ENCODE measurements at regions not wholly inside any gene's neighbourhood (a gene's known extent, or its start where the extent isn't known, plus 50 kb on each side); places are given as distances from the start of the nearest gene placed in this dataset.

DNA sequence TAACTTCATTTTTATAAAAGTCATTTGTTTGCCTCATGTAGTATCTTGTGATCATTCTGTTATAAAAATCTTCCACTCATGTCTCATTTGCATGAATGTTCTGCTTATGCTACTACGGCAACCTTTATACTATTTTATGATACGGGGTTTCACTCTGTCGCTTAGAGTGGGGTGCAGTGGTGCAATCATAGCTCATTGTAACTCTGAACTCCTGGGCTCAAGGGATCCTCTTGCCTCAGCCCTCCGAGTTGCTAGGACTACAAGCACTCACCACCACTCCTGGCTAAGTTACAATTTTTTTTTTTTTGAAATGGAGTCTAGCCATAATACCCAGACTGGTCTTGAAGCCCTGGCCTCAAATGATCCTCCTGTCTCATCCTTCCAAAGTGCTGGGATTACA lies 154.4 kb upstream of the PREP start:
- H3K27me3 Mint-ChIP-seq (ENCODE audit: low read depth): peaks cover 27% of the 10 kb centered on the region
- no peak overlapping the region for H3K4me3 Mint-ChIP-seq

DNA sequence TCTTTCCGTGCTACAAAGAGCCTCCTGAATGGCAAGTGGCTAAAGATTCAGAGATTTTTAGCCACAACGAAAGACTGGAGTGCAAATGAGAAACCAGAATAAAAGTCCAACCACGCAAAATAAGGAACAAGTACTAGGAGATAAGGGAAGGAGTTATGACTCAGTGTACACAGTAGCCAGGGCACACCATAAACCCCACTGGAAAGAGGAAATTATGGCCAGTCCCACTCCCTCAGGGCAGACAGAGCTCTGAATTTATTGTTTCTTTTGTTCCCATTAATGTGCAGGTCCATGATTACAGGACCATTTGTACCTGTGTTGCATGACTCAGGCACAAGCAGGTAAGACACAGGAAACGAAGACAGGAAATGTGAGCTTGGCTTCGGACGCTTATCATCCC lies 150.3 kb upstream of the PREP start:
- Mint-ChIP-seq H3K4me3 (no peak overlapping the region), H3K27ac (no peak overlapping the region), H3K9me3 (peaks cover 4 to 6% of the 10 kb centered on the region in 2 donors), H3K36me3 (ENCODE audit: insufficient read depth in 2 of 2) (peaks cover 0 to 4% of the 10 kb centered on the region in 2 donors), H3K4me1 (ENCODE audit: low read depth) (peaks cover 7% of the 10 kb centered on the region), H3K27me3 (ENCODE audit: low read depth) (peaks cover 40% of the 10 kb centered on the region)
- no peak for ATAC-seq (replicated peaks in 1 of 2)
- no peak for DNase-seq

More for the DNA sequence above, 154.4 kb upstream of the PREP start:
- Mint-ChIP-seq H3K36me3 (ENCODE audit: insufficient read depth in 2 of 2) (peaks cover 2 to 10% of the 10 kb centered on the region in 2 donors), H3K27ac (no peak overlapping the region), H3K4me1 (ENCODE audit: low read depth) (peaks cover 20% of the 10 kb centered on the region), H3K9me3 (peaks cover 4 to 8% of the 10 kb centered on the region in 2 donors)
- ATAC-seq (replicated peaks in 1 of 2) (no peak), DNase-seq (no peak)

DNA sequence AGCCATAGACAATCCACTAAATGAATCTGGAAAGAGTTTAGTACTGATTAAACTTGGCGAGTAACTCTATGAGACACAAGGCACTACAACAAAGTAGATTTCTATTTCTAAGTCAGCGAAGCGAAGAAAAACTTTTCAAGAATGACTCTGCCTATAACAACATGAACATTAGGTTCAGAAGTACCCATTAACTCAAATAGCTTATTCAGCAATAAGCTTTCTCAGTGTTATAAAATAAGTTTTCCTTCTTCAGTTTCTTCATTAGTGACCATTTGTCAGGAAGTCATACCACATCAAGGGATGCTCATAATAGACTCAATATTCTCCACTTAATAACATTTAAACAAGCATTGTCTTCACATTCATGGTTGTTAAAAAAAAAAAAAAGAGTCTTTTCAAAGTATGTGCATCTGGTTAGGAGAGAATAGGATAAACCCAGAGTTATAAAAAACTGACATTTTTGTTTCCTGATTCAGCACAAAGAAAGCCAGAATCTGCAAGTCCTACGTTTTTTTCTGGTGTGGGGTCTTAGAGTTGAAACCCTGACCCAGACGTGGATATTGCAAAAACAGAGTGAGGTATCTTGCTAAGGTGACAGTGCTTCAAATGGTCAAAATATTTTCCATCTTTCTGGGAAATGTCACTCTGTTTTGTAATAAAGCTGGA lies 148.2 kb upstream of the PREP start:
- H3K4me1 Mint-ChIP-seq (ENCODE audit: low read depth): peaks cover 2% of the 10 kb centered on the region
- H3K4me3 Mint-ChIP-seq: no peak overlapping the region
- DNase-seq (no peak), ATAC-seq (replicated peaks in 1 of 2) (no peak)
- H3K9me3 Mint-ChIP-seq: peaks cover under 1 to 2% of the 10 kb centered on the region in 2 donors
- no peaks in the 10 kb centered on the region for H3K36me3 Mint-ChIP-seq (ENCODE audit: insufficient read depth in 2 of 2)
- peaks cover 39% of the 10 kb centered on the region for H3K27me3 Mint-ChIP-seq (ENCODE audit: low read depth)
- no peak overlapping the region for H3K27ac Mint-ChIP-seq

DNA sequence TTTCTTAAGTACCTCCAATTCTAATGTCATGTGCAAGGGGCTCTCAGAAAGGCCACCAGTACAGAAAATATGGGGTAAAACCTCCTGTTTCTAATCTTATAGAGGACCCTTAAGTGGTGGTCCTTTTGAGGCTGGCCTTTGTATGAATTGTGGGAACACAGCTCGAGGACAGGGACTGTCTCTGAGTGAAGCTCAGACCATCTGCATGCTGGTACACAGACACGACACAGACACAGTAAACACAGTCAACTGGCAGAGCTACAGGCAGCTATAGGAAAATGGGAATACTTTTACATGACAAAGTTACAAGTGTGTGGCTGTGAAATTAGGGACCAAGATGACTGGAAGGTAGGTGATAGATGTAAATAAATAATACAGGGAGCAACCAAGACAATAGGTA lies 143.9 kb upstream of the PREP start:
- Mint-ChIP-seq H3K9me3 (no peaks in the 10 kb centered on the region), H3K27me3 (ENCODE audit: low read depth) (peaks cover 36% of the 10 kb centered on the region), H3K4me1 (ENCODE audit: low read depth) (no peaks in the 10 kb centered on the region), H3K4me3 (no peak overlapping the region), H3K27ac (no peak overlapping the region), H3K36me3 (ENCODE audit: insufficient read depth in 2 of 2) (no peaks in the 10 kb centered on the region)
- ATAC-seq (replicated peaks in 1 of 2) (peak in 1 of 2 donors; percentile 9), DNase-seq (no peak)

DNA sequence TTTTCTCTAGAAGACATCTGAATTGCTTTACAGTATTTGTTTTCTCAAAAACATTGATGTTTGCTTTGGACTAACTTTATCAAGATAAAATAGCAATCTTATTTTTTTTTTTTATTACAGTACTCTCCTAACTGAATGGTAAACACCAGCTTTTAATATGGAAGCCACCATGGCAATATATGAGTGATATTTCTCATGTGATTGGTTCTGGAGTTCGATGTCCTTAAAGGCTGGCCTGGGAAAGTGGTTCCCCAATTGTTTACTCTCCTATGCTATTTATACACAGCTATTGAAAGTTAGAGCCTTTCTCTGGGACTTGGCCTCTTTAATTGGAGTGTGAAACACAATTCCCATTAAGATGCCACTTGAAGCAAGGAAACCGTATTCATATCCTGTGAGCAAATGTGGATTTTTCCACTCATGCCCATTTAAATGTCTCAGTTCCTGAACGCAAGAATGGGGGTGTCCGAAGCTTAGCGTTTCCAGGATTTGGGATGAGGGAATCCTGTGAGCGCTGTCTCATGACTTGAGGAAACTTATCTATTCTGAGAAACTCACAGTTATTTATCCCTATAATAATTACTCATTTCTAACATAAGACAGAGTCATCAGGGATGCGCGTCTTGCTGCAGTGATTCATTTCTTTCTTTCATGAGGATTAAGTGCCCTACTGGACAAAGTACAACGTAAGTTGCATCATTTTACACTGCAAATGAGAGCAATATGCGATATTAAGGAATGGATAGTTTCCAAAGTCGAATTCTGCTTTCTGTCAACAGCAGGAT lies 143.3 kb upstream of the PREP start:
- ATAC-seq (replicated peaks in 1 of 2): peak; percentile 24 to 72
- Mint-ChIP-seq H3K9me3 (no peaks in the 10 kb centered on the region), H3K36me3 (ENCODE audit: insufficient read depth in 2 of 2) (no peaks in the 10 kb centered on the region), H3K27me3 (ENCODE audit: low read depth) (peaks cover 34% of the 10 kb centered on the region), H3K27ac (no peak overlapping the region), H3K4me3 (no peak overlapping the region), H3K4me1 (ENCODE audit: low read depth) (no peaks in the 10 kb centered on the region)
- no peak for DNase-seq

DNA sequence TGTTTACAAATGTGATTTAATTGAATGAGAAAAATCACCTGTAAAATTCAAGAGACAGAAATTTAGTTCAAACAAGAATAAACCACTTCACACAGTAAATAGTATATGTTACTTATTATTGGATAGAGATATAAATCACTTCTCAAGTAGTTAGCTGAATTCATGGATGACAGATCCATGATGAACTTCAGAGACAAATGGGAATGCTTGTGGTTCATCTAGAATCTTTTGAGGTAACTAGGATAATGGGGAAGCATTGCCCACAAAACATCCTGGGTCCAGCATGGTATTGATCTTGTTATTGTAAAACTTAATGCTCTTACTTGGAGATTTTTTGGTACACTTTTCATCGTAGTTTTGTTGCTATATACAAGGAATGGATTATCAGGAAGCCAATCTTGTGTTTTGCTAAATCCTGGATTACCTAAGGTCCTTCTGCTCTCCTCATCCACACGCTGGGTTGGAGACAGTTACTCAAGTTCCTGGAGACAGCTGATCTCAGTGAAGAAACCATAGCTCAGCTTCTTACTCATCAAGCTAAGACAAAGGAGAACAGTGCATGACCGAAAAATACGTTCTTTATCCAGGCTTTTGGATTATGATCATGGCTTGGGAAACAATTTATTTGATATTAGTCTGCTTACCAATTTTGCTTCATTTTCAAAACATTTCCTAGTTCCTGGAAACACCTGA lies 142.5 kb upstream of the PREP start:
- no peaks in the 10 kb centered on the region for H3K36me3 Mint-ChIP-seq (ENCODE audit: insufficient read depth in 2 of 2)
- no peaks in the 10 kb centered on the region for H3K4me1 Mint-ChIP-seq (ENCODE audit: low read depth)
- peaks cover 34% of the 10 kb centered on the region for H3K27me3 Mint-ChIP-seq (ENCODE audit: low read depth)
- no peak overlapping the region for H3K4me3 Mint-ChIP-seq
- DNase-seq (no peak), ATAC-seq (replicated peaks in 1 of 2) (no peak)
- H3K27ac Mint-ChIP-seq: no peak overlapping the region
- no peaks in the 10 kb centered on the region for H3K9me3 Mint-ChIP-seq

DNA sequence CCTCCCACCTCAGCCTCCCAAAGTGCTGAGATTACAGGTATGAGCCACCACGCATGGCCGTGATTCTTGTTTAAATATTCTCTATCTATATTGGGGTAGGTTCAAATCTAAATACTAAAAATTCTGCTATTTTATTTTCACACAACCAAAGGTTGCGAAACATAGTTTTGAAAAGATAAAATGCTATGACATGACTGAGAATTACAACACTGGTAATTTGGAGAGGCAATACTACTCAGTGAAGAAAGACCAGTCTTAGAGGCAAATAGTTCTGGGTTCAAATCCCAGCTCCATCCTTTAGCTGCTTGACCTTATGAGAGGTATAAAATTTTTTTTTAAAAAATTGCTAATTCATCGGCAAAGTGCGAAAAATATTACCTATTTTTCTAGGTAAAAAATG lies 137.0 kb upstream of the PREP start:
- H3K4me3 Mint-ChIP-seq: no peak overlapping the region
- H3K36me3 Mint-ChIP-seq (ENCODE audit: insufficient read depth in 2 of 2): no peaks in the 10 kb centered on the region
- no peaks in the 10 kb centered on the region for H3K4me1 Mint-ChIP-seq (ENCODE audit: low read depth)

DNA sequence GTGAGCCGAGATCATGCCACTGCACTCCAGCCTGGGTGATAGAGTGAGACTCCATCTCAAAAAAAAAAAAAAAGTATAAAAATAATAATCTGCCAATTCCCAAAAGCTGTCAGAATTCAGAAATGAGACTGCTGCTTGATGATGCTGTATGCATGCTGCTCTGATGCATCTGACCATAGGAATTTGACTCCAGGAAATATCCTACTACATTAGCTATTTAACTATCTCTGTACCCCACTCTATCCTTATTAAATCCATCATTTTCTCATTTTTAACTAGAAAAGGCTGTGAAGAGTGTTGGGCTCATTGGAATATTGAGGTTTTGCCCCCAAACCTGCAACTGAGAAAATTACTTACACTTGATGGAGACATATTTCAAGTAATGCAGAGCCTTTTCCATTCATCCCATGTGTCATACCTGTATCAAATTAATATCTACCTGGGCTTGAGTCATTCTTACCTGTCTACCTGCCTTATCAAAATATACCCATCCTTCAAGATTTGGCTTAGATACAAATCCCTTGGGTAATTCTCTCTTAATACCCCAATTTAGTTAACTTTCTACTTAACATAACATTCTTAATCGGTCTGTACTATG lies 135.2 kb upstream of the PREP start:
- Mint-ChIP-seq H3K36me3 (ENCODE audit: insufficient read depth in 2 of 2) (no peaks in the 10 kb centered on the region), H3K27me3 (ENCODE audit: low read depth) (peaks cover 11% of the 10 kb centered on the region), H3K9me3 (no peaks in the 10 kb centered on the region), H3K27ac (peak overlapping the region; percentile 77), H3K4me3 (no peak overlapping the region), H3K4me1 (ENCODE audit: low read depth) (no peaks in the 10 kb centered on the region)
- DNase-seq: no peak
- no peak for ATAC-seq (replicated peaks in 1 of 2)

More for the DNA sequence above, 137.0 kb upstream of the PREP start:
- Mint-ChIP-seq H3K9me3 (no peaks in the 10 kb centered on the region), H3K27me3 (ENCODE audit: low read depth) (peaks cover 18% of the 10 kb centered on the region), H3K27ac (no peak overlapping the region)
- DNase-seq (no peak), ATAC-seq (replicated peaks in 1 of 2) (no peak)

DNA sequence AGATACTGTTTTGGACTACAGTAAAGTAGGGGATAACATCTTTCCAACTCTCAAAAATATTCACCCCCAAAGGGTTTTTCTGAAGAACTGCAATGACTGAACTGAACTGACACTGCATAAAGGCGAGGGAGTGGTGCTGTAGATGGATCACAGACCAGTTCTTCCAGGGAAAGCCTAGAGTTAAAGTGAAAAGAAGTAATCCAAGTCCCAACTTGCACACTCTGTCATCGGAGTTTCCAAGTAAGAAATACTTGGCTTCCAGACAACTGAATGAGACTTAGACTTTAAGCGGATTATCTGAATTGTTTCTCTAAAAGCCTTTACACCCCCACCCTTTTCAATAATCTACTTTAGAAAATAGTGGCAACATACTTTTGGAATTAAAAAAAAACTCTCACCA lies 134.1 kb upstream of the PREP start:
- no peak for DNase-seq
- ATAC-seq (replicated peaks in 1 of 2): no peak
- Mint-ChIP-seq H3K4me3 (no peak overlapping the region), H3K27me3 (ENCODE audit: low read depth) (peaks cover 21% of the 10 kb centered on the region), H3K27ac (no peak overlapping the region), H3K36me3 (ENCODE audit: insufficient read depth in 2 of 2) (no peaks in the 10 kb centered on the region), H3K4me1 (ENCODE audit: low read depth) (no peaks in the 10 kb centered on the region), H3K9me3 (no peaks in the 10 kb centered on the region)

DNA sequence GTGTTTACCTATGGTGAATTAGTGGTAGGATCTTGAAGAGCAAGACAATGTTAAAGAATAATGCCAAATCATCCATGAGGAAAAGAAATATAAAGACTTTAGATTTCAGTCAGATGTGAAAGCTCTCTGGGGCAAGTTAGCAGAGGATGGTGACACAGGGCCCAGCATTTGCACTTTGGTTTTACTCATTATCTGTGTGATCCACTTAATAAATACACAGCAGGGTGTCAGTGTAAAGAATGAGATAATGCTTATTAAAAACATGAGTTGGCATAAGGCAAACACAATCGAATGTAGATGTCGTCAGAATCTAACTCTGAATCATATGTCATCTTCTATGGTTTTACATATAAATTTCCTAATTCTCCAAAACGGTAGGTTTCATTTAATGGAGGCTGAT lies 130.4 kb upstream of the PREP start:
- H3K4me1 Mint-ChIP-seq (ENCODE audit: low read depth): no peaks in the 10 kb centered on the region
- H3K4me3 Mint-ChIP-seq: no peak overlapping the region
- no peak for DNase-seq
- H3K27me3 Mint-ChIP-seq (ENCODE audit: low read depth): peaks cover 25% of the 10 kb centered on the region
- peak in 1 of 2 donors; percentile 35 for ATAC-seq (replicated peaks in 1 of 2)
- H3K9me3 Mint-ChIP-seq: no peaks in the 10 kb centered on the region
- H3K36me3 Mint-ChIP-seq (ENCODE audit: insufficient read depth in 2 of 2): no peaks in the 10 kb centered on the region
- H3K27ac Mint-ChIP-seq: no peak overlapping the region

DNA sequence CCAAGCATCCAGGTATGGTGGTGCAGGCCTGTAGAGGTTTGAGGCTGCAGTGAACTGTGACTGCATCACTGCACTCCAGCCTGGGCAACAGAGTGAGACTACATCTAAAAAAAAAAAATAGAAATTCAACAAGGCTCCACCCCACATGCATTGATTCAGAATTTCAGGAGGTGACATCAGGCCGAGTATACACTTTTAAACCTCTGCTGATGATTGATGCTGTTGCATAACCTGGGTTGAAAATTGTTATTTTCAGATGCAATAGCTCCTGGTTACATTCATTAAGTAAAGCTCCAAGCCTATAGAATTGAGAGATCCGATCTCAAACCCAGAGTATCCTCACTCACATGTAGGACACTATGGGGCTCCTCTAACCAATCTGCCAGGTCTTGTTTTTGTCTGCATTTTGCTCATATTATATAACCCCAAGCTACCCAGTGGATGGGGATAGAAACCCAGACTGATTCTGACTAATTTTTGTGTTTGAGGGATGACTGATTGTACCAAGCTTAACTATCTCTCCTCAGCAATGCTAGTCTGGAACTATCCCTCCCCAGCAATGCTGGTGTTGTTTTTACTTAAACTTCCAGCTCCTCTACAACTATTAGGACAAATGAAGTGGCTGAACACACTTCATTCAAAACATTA lies 123.5 kb upstream of the PREP start:
- H3K4me1 Mint-ChIP-seq (ENCODE audit: low read depth): peaks cover 5% of the 10 kb centered on the region
- no peaks in the 10 kb centered on the region for H3K36me3 Mint-ChIP-seq (ENCODE audit: insufficient read depth in 2 of 2)
- no peak overlapping the region for H3K4me3 Mint-ChIP-seq
- peaks cover 19% of the 10 kb centered on the region for H3K27me3 Mint-ChIP-seq (ENCODE audit: low read depth)
- H3K9me3 Mint-ChIP-seq: no peaks in the 10 kb centered on the region
- no peak overlapping the region for H3K27ac Mint-ChIP-seq
- ATAC-seq (replicated peaks in 1 of 2) (peak; percentile 46 to 68), DNase-seq (no peak)

DNA sequence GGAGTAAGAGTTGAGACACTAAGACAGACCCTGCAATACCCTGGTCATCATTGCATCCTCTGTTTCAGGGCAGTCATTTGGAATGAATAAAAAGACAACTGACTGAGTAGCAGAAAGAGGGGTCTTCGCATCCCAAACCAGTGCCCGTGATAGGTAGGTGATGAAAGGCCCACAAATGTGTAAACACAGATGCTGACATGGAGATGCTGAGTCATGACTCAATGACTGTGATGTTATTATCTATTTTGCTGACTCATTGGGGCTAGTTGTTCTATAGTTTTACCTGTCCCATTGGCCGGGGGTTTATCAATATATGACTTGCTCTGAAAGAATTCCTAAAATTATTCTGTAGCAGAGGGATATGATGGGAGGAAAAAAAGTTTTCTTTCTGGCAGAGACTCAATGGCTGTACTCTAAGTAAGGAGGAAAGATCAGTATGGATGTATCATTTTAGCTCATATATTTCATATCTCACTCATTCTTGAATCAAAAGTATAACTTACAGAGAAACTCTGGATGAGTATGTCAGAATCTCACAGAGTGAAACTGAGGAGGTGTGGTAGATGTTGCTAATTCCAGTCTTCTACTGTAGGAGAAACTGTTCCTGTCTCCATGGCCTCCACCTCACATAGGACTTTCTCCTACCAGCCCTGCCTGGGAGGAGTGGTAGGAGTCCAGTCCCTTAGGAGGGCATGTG lies 119.9 kb upstream of the PREP start:
- peaks cover 1 to 2% of the 10 kb centered on the region in 2 donors for H3K36me3 Mint-ChIP-seq (ENCODE audit: insufficient read depth in 2 of 2)
- H3K4me3 Mint-ChIP-seq: peak overlapping the region in 1 of 2 donors; percentile 8
- H3K9me3 Mint-ChIP-seq: peaks cover 4 to 7% of the 10 kb centered on the region in 2 donors
- DNase-seq: peak in 1 of 2 donors; percentile 4
- H3K4me1 Mint-ChIP-seq (ENCODE audit: low read depth): peaks cover 5% of the 10 kb centered on the region
- H3K27me3 Mint-ChIP-seq (ENCODE audit: low read depth): peaks cover 13% of the 10 kb centered on the region
- peak overlapping the region; percentile 26 for H3K27ac Mint-ChIP-seq
- ATAC-seq (replicated peaks in 1 of 2): peak in 1 of 2 donors; percentile 67

Measured in activated T-cell treated with anti-CD3 and anti-CD28 coated beads, Interleukin-2, amount 50 U/mL, for 72 hours (primary cell).